ENCODE measurements at regions not wholly inside any gene's neighbourhood (a gene's known extent, or its start where the extent isn't known, plus 50 kb on each side); places are given as distances from the start of the nearest gene placed in this dataset.
A peak's percentile ranks its signal among the peaks of the same experiment; 100 is the strongest.
"Not testable (repeated sequence)": the region's sequence is repeated elsewhere in the genome, so short reads cannot be mapped to it uniquely, and the experiment has no call there.

- DNase-seq (ENCODE audit: extremely low read depth in 1 of 11, low read depth in 9 of 11, low spot score in 4 of 11), result peak in 6 of 11 donors; percentile 28 to 60 (median 46)
Observed at GRCh38 chr4:56164907-56165306, 216.2 kb downstream of the CEP135 start.

GRCh38 chr4:56160636-56161035, 211.9 kb downstream of the CEP135 start:
- no peak for DNase-seq (ENCODE audit: extremely low read depth in 1 of 11, low read depth in 9 of 11, low spot score in 4 of 11)

GRCh38 chr4:56158483-56158882, 209.7 kb downstream of the CEP135 start:
- no peak for DNase-seq (ENCODE audit: extremely low read depth in 1 of 11, low read depth in 9 of 11, low spot score in 4 of 11)

- no peak for DNase-seq (ENCODE audit: extremely low read depth in 1 of 11, low read depth in 9 of 11, low spot score in 4 of 11)
Observed at GRCh38 chr4:56156141-56156540, 207.4 kb downstream of the CEP135 start.

- DNase-seq (ENCODE audit: extremely low read depth in 1 of 11, low read depth in 9 of 11, low spot score in 4 of 11), result no peak
Observed at GRCh38 chr4:56155432-56155831, 206.7 kb downstream of the CEP135 start.

GRCh38 chr4:56149591-56149990, 200.8 kb downstream of the CEP135 start:
- DNase-seq (ENCODE audit: extremely low read depth in 1 of 11, low read depth in 9 of 11, low spot score in 4 of 11), result no peak

GRCh38 chr4:56148428-56148827, 199.7 kb downstream of the CEP135 start:
- DNase-seq (ENCODE audit: extremely low read depth in 1 of 11, low read depth in 9 of 11, low spot score in 4 of 11), result no peak

- DNase-seq (ENCODE audit: extremely low read depth in 1 of 11, low read depth in 9 of 11, low spot score in 4 of 11), result no peak
Observed at GRCh38 chr4:56147371-56147770, 198.6 kb downstream of the CEP135 start.

- no peak for DNase-seq (ENCODE audit: extremely low read depth in 1 of 11, low read depth in 9 of 11, low spot score in 4 of 11)
Observed at GRCh38 chr4:56146956-56147355, 198.2 kb downstream of the CEP135 start.

- DNase-seq (ENCODE audit: extremely low read depth in 1 of 11, low read depth in 9 of 11, low spot score in 4 of 11), result no peak
Observed at GRCh38 chr4:56142088-56142487, 193.3 kb downstream of the CEP135 start.

GRCh38 chr4:56139241-56139827, 190.6 kb downstream of the CEP135 start:
- no peak for DNase-seq (ENCODE audit: extremely low read depth in 1 of 11, low read depth in 9 of 11, low spot score in 4 of 11)

- DNase-seq (ENCODE audit: extremely low read depth in 1 of 11, low read depth in 9 of 11, low spot score in 4 of 11), result not testable (repeated sequence)
Observed at GRCh38 chr4:56134834-56135233, 186.1 kb downstream of the CEP135 start.

- DNase-seq (ENCODE audit: extremely low read depth in 1 of 11, low read depth in 9 of 11, low spot score in 4 of 11), result peak in 10 of 11 donors; percentile 41 to 77 (median 56)
Observed at GRCh38 chr4:56134266-56134665, 185.5 kb downstream of the CEP135 start.

- DNase-seq (ENCODE audit: extremely low read depth in 1 of 11, low read depth in 9 of 11, low spot score in 4 of 11), result no peak
Observed at GRCh38 chr4:56132835-56133234, 184.1 kb downstream of the CEP135 start.

- not testable (repeated sequence) for DNase-seq (ENCODE audit: extremely low read depth in 1 of 11, low read depth in 9 of 11, low spot score in 4 of 11)
Observed at GRCh38 chr4:56132188-56132587, 183.4 kb downstream of the CEP135 start.

- no peak for DNase-seq (ENCODE audit: extremely low read depth in 1 of 11, low read depth in 9 of 11, low spot score in 4 of 11)
Observed at GRCh38 chr4:56130606-56131155, 181.9 kb downstream of the CEP135 start.

GRCh38 chr4:56129431-56129861, 180.7 kb downstream of the CEP135 start:
- no peak for DNase-seq (ENCODE audit: extremely low read depth in 1 of 11, low read depth in 9 of 11, low spot score in 4 of 11)

GRCh38 chr4:56128213-56128612, 179.5 kb downstream of the CEP135 start:
- no peak for DNase-seq (ENCODE audit: extremely low read depth in 1 of 11, low read depth in 9 of 11, low spot score in 4 of 11)

- peak in 8 of 11 donors; percentile 36 to 65 (median 54) for DNase-seq (ENCODE audit: extremely low read depth in 1 of 11, low read depth in 9 of 11, low spot score in 4 of 11)
Observed at GRCh38 chr4:56127716-56128115, 179.0 kb downstream of the CEP135 start.

- no peak for DNase-seq (ENCODE audit: extremely low read depth in 1 of 11, low read depth in 9 of 11, low spot score in 4 of 11)
Observed at GRCh38 chr4:56123547-56123946, 174.8 kb downstream of the CEP135 start.

GRCh38 chr4:56123051-56123450, 174.3 kb downstream of the CEP135 start:
- DNase-seq (ENCODE audit: extremely low read depth in 1 of 11, low read depth in 9 of 11, low spot score in 4 of 11), result no peak
